ENCODE measurements at regions not wholly inside any gene's neighbourhood (a gene's known extent, or its start where the extent isn't known, plus 50 kb on each side); places are given as distances from the start of the nearest gene placed in this dataset.

- TF ChIP-seq CTCF (IDR thresholded peaks at IDR 0.05) (no peak), POLR2A (IDR thresholded peaks at IDR 0.05) (no peak)
Observed at GRCh38 chr5:107213025-107213424, 457.7 kb downstream of the EFNA5 start.

Measured in sigmoid colon (tissue), 3 donors.